Muscle layer of duodenum (tissue), 2 donors: ENCODE measurements at regions not wholly inside any gene's neighbourhood (a gene's known extent, or its start where the extent isn't known, plus 50 kb on each side); places are given as distances from the start of the nearest gene placed in this dataset.

ENCODE experiments used
- H3K27ac ChIP-seq: one replicate; pipeline ENCODE4 v1.7.0; 2013; ENCODE audit warnings: mild to moderate bottlenecking, low read length
- H3K27me3 ChIP-seq: one replicate; pipeline ENCODE4 v1.7.0; 2013; ENCODE audit warnings: low read depth, mild to moderate bottlenecking, control low read depth, low read length
- H3K36me3 ChIP-seq, 2 donors: one replicate each; pipeline ENCODE4 v1.7.0; 2013; ENCODE audit warnings: low read length in 2 of 2, control low read depth in 1 of 2, mild to moderate bottlenecking in 1 of 2; ENCODE audit not compliant: insufficient read depth in 2 of 2, control insufficient read depth in 1 of 2
- H3K4me1 ChIP-seq, 2 donors: one replicate each; pipeline ENCODE4 v1.7.0; 2013; ENCODE audit warnings: low read length in 2 of 2, mild to moderate bottlenecking in 2 of 2, control low read depth in 1 of 2, moderate library complexity in 1 of 2; ENCODE audit not compliant: insufficient read depth in 2 of 2, control insufficient read depth in 1 of 2
- H3K4me3 ChIP-seq, 2 donors: one replicate each; pipeline ENCODE4 v1.7.0; 2013; ENCODE audit warnings: low read length in 2 of 2, low read depth in 1 of 2, mild to moderate bottlenecking in 1 of 2
- H3K9me3 ChIP-seq, 2 donors: one replicate each; pipeline ENCODE4 v1.7.0; 2013; ENCODE audit warnings: low read length in 2 of 2, control low read depth in 1 of 2, mild to moderate bottlenecking in 1 of 2; ENCODE audit not compliant: control insufficient read depth in 1 of 2
- donor health status: healthy.

DNA sequence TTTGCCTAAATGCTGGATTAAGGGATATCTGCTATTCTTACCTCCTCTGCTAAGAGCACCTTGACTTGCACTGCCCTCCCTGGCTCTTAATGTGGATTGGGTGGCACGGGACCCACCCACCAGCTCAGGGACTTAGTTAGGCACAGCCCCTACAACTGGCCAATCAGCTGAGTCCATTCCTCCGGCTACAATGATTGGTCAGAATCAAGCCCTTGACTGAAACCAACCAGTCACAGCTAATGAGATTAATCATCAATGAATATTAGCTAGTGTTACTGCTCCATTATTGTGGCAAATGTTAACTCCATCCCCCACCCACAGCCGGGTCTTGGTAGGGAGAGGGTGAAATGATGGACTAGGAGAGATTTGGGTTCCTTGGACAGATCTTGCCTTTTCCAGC, 328.0 kb downstream of the MN1 start:
- Histone ChIP-seq H3K27ac (no peak overlapping the region), H3K27me3 (no peaks in the 10 kb centered on the region), H3K4me1 (no peaks in the 10 kb centered on the region), H3K36me3 (no peaks in the 10 kb centered on the region), H3K4me3 (no peak overlapping the region), H3K9me3 (no peaks in the 10 kb centered on the region)

DNA sequence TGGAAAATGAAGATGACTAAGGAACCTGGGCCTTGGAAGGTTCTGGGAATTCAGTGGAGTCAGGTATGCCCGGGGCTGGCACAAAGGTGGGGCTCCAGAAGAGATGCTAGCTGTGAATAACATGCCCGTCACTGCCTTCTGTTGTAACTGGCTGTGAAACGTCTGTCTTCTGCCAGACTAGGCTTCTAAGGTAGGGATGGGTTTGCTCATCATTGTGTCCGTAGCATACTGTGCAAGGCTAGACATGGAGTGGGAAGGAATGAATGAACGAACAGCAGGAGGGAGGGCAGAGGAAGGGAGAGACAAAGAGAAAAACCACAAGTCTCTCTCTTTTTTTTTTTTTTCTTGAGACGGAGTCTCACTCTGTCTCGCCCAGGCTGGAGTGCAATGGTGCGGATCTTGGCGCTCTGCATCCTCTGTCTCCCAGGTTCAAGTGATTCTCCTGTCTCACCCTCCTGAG, 327.4 kb downstream of the MN1 start:
- Histone ChIP-seq H3K4me1 (no peaks in the 10 kb centered on the region), H3K27me3 (no peaks in the 10 kb centered on the region), H3K27ac (no peak overlapping the region), H3K36me3 (no peaks in the 10 kb centered on the region), H3K4me3 (no peak overlapping the region), H3K9me3 (no peaks in the 10 kb centered on the region)

DNA sequence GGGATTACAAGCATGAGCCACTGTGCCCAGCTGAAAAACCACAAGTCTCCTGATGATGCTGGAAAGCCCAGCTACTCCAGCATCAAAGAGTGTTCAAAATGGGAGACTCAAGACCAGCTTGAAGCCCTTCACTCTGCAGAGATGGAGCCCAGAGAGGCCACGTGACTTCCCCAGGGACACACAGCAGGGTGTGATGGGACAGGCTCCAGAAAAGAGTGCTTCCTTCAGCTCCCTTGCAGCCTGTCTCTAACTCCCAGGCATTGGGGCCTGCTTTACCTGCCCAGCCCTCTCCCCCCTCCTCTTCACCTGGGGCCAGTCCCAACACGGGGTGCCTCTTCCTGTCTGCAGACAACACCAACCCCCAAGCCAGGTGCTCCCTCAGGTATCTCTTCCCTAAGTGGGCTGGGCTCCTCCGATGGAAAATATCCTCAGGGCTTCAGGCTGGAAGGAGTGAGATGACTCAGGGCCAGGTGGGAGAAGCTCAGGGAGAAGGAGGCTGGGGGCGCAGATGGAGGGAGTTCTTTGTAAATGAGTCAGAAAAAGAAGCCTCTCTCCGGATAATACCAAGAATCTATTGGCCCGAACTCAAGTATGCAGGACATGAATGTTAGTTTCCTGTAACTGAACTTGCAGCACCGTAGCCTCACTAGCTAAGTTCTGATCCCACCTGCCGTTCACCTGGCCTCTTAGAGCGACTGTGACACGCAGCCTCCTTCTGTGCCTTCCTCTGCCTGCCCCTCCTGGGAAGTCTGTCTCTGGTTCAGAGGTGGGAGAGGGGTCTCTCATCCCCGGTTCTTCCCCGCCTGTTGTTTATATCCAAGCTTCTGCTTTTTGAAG, 326.6 kb downstream of the MN1 start:
- Histone ChIP-seq H3K27ac (no peak overlapping the region), H3K9me3 (no peaks in the 10 kb centered on the region), H3K36me3 (no peaks in the 10 kb centered on the region), H3K4me3 (no peak overlapping the region), H3K4me1 (no peaks in the 10 kb centered on the region), H3K27me3 (no peaks in the 10 kb centered on the region)

DNA sequence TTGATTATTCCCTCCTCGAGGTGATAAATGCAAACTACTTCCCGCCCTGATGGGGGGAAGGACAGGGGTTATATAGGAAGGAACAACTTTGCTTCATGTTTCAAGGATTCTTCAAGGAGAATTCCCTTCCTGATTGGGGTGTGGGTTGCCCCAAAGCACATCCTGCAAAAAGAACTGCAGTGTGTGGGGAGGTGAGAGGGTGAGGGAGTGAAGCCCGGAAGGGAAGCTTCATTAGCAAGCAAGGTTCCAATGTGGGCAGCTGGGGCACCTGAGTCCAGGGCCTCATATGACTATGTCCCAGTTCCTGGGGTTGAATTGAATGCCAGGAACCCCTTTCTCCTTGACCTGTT, 326.0 kb downstream of the MN1 start:
- no peaks in the 10 kb centered on the region for H3K4me1 ChIP-seq
- no peak overlapping the region for H3K27ac ChIP-seq
- H3K9me3 ChIP-seq: no peaks in the 10 kb centered on the region
- H3K27me3 ChIP-seq: no peaks in the 10 kb centered on the region
- H3K36me3 ChIP-seq: no peaks in the 10 kb centered on the region
- H3K4me3 ChIP-seq: no peak overlapping the region

DNA sequence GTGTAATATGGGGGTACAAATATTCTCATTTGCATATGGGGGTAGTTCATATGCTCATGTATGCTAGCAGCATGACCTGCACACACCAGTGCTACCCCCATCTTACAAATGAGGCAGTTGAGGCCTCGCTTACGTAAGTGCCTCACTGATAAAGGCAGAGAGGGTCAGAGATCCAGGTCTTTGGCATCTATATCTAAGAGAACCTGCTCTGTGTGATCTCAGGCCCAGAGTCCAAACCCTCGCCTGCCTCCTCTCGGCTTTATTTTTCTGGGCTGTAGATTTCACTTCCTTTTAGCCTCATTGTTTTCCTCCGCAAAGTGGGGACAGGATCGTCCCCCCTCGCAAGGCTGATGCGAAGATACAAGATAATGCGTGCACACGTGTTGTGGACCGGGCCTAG, 325.2 kb downstream of the MN1 start:
- Histone ChIP-seq H3K27me3 (no peaks in the 10 kb centered on the region), H3K4me3 (no peak overlapping the region), H3K27ac (no peak overlapping the region), H3K4me1 (no peaks in the 10 kb centered on the region), H3K36me3 (no peaks in the 10 kb centered on the region), H3K9me3 (no peaks in the 10 kb centered on the region)

DNA sequence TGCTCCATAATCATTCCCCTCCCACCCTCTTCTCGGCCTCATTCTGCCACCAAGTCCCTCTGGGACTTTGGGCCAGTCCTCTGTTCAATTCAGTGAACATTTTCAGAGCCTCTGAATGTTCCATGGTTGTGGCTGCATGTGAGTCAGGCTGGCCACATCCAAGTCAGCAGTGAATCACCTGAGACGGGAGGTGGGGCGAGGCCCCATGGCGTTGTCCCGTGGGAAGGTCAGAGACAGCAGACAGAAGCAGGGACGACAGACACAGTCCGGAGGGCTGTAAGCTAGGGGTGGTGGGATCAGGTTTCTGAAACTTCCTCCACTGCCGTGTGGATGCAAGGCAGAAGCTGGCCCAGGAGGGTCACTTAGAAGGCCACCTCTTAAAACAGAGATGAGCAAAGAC, 324.8 kb downstream of the MN1 start:
- no peaks in the 10 kb centered on the region for H3K27me3 ChIP-seq
- H3K4me1 ChIP-seq: no peaks in the 10 kb centered on the region
- H3K4me3 ChIP-seq: no peak overlapping the region
- no peak overlapping the region for H3K27ac ChIP-seq
- no peaks in the 10 kb centered on the region for H3K9me3 ChIP-seq
- H3K36me3 ChIP-seq: no peaks in the 10 kb centered on the region

DNA sequence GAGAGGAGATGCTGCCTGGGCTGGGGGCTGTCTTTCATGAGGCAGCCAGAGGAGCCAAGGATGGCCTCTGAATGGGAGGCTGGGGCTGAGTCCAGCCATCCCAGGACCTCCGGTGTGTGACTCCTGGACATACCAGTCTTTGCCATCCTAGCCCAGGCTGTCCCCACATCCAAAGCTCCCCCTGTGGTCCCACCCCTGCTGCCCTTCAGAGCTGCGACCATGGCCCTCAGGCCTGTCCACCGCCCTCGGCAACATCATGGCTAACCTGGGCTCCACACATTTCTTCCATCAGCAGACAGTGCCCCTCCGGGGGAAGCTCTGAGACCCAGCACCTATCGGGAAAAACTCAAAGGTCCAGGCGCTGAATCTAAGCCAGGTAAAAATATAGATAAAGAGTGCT, 324.4 kb downstream of the MN1 start:
- Histone ChIP-seq H3K27me3 (no peaks in the 10 kb centered on the region), H3K4me3 (no peak overlapping the region), H3K27ac (no peak overlapping the region), H3K4me1 (no peaks in the 10 kb centered on the region), H3K9me3 (no peaks in the 10 kb centered on the region), H3K36me3 (no peaks in the 10 kb centered on the region)

DNA sequence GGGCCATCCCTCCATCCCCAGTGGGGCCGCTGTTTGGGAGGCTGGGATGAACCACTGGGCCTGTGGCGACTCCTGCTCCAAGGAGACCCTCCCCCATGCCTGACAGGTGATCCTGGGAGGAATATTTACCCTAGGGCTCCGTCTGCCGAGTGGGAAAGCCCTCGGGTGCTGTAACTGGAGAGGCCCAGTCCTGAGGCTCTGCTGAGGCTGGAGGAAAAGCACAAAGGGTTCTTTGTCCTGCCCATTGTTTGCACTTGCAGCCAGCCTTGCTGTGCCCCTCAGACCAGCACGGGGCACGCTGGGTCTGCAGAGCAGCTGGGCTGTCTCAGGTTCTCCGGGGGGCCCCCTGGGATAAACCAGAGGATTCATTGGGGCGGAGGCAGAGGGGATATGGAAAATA, 321.1 kb downstream of the MN1 start:
- H3K4me3 ChIP-seq: no peak overlapping the region
- no peaks in the 10 kb centered on the region for H3K27me3 ChIP-seq
- H3K4me1 ChIP-seq: no peaks in the 10 kb centered on the region
- no peaks in the 10 kb centered on the region for H3K9me3 ChIP-seq
- no peak overlapping the region for H3K27ac ChIP-seq
- no peaks in the 10 kb centered on the region for H3K36me3 ChIP-seq

DNA sequence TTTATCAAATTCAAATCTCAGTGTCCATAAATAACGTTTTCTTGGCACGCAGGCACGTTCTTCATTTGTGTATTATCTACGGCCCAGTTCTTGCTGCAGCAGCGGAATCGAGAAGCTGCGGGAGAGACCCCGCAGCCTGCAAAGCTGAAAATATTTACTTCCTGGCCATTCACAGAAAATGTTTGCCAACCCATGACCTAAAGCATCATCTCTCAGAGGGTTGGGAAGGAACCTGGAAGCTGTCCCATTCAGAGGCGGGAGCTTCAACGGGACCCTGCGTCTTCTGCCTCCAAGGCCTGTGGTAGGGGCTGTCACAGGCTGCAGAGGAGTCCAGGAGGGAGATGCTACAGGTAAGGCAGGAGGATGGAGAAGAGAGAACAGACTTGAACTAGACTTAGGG, 319.2 kb downstream of the MN1 start:
- no peaks in the 10 kb centered on the region for H3K27me3 ChIP-seq
- no peak overlapping the region for H3K4me3 ChIP-seq
- no peak overlapping the region for H3K27ac ChIP-seq
- H3K9me3 ChIP-seq: no peaks in the 10 kb centered on the region
- no peaks in the 10 kb centered on the region for H3K4me1 ChIP-seq
- H3K36me3 ChIP-seq: no peaks in the 10 kb centered on the region

DNA sequence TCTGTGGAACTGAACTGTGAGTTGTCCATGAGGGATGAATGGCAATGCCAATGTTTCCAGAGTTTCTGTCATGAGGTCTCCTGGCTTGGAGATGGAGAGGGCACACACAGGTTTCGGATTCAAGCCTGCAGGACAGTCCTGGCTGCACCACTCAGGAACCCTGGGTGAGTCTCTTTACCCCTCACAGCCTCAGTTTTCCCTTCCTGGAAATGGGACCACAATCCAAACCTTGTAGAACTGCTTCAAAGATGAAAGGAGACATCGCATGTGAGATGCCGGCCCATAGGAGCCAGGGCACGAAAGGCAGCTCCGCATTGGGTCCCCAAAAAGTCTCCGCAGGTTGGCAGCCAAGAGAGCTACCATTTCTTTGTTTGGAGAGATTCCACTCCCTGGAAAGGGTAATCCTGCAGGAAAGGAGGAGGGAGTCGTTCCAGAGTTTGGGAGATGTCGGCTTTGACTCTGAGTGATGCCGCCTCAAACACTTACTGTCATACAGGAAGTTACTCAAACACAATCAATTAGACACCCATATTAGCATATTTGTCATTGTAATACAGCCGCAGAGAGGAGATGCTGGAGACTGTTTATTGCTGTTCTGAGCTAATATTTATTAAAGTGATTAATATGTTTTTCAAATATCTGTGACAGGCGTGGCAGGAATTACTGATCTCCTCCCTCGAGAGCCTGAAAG, 318.3 kb downstream of the MN1 start:
- Histone ChIP-seq H3K36me3 (no peaks in the 10 kb centered on the region), H3K9me3 (no peaks in the 10 kb centered on the region), H3K27me3 (no peaks in the 10 kb centered on the region), H3K27ac (no peak overlapping the region), H3K4me3 (no peak overlapping the region), H3K4me1 (no peaks in the 10 kb centered on the region)

DNA sequence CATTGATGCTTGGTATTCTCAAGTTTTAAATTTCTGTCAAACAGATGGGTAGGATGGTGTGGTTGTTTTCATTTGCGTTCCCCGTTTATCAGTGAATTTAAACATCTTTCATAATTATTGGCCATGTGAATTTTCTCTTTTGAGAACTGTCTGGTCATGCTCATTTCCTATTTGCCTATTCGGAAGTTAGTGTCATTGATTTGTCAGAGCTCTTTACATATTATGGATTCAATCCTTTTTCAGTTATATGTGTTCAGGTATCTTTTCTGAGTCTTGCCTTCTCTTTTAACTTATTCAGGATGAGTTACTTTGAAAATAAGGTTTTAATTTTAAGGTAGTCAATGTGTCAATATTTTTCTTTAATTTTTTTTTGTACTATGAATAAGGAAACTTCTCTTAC, 315.7 kb downstream of the MN1 start:
- Histone ChIP-seq H3K36me3 (no peaks in the 10 kb centered on the region), H3K4me3 (no peak overlapping the region), H3K27ac (no peak overlapping the region), H3K9me3 (no peaks in the 10 kb centered on the region), H3K4me1 (peaks cover 0 to 5% of the 10 kb centered on the region in 2 donors), H3K27me3 (no peaks in the 10 kb centered on the region)
